MM.1S (cell line): ENCODE measurements at regions not wholly inside any gene's neighbourhood (a gene's known extent, or its start where the extent isn't known, plus 50 kb on each side); places are given as distances from the start of the nearest gene placed in this dataset.

Source experiments
- DNase-seq: peaks from one replicate; pipeline ENCODE4 v3.0.0-alpha.2; 2015
- H2AFZ ChIP-seq: fragments of 300-600 bp; sonication (generic); 2 replicates; pipeline ENCODE4 v1.6.0; 2016; ENCODE audit warnings: antibody characterized with exemption, low read length
- H3F3A ChIP-seq: fragments of 300-600 bp; sonication (generic); 2 replicates; pipeline ENCODE4 v1.6.1; 2016; ENCODE audit warnings: mild to moderate bottlenecking, antibody characterized with exemption, low read length, moderate library complexity, mixed read lengths; ENCODE audit not compliant: insufficient read depth
- H3K27ac ChIP-seq: fragments of 300-600 bp; sonication (generic); 2 replicates; pipeline ENCODE4 v1.5.1; 2016; ENCODE audit warnings: mild to moderate bottlenecking, low read length
- H3K27me3 ChIP-seq: fragments of 300-600 bp; sonication (generic); replicated peaks from 2 replicates; pipeline ENCODE4 v1.6.0; 2016; ENCODE audit warnings: low read length; ENCODE audit not compliant: insufficient read depth
- H3K36me3 ChIP-seq: fragments of 300-600 bp; sonication (generic); replicated peaks from 2 replicates; pipeline ENCODE4 v1.6.1; 2016; ENCODE audit warnings: mild to moderate bottlenecking, low read length, mixed read lengths; ENCODE audit not compliant: insufficient read depth
- H3K4me1 ChIP-seq: fragments of 300-600 bp; sonication (generic); 2 replicates; pipeline ENCODE4 v1.6.1; 2016; ENCODE audit warnings: low read length, mixed read lengths
- H3K4me2 ChIP-seq: fragments of 300-600 bp; sonication (generic); 2 replicates; pipeline ENCODE4 v1.6.0; 2016; ENCODE audit warnings: low read depth, low read length
- H3K4me3 ChIP-seq: fragments of 300-600 bp; sonication (generic); 2 replicates; pipeline ENCODE4 v1.5.1; 2016; ENCODE audit warnings: low read length, mixed read lengths
- H3K79me2 ChIP-seq: fragments of 300-600 bp; sonication (generic); 2 replicates; pipeline ENCODE4 v1.6.1; 2016; ENCODE audit warnings: mixed run types, low read length, mixed read lengths
- H3K9ac ChIP-seq: fragments of 300-600 bp; sonication (generic); 2 replicates; pipeline ENCODE4 v1.6.1; 2016; ENCODE audit warnings: low read length, mixed read lengths
- H3K9me2 ChIP-seq: fragments of 300-600 bp; sonication (generic); replicated peaks from 2 replicates; pipeline ENCODE4 v1.6.1; 2016; ENCODE audit warnings: mild to moderate bottlenecking, low read length, mixed read lengths; ENCODE audit not compliant: insufficient read depth
- H3K9me3 ChIP-seq: fragments of 300-600 bp; sonication (generic); replicated peaks from 2 replicates; pipeline ENCODE4 v1.6.1; 2016; ENCODE audit warnings: mild to moderate bottlenecking, low read length, mixed read lengths; ENCODE audit not compliant: insufficient read depth
- H4K20me1 ChIP-seq: fragments of 300-600 bp; sonication (generic); 2 replicates; pipeline ENCODE4 v1.6.1; 2016; ENCODE audit warnings: mild to moderate bottlenecking, low read length, moderate library complexity, mixed read lengths; ENCODE audit not compliant: insufficient read depth
- CTCF ChIP-seq: fragments of 300-600 bp; sonication (generic); IDR thresholded peaks from 2 replicates; pipeline ENCODE4 v1.5.1; 2016; ENCODE audit warnings: antibody characterized with exemption, low read length, mixed read lengths
- EZH2 ChIP-seq: fragments of 300-600 bp; sonication (generic); optimal IDR thresholded peaks from 2 replicates; pipeline ENCODE3; 2017; ENCODE audit warnings: low read depth, mild to moderate bottlenecking, antibody characterized with exemption, low read length, mixed read lengths
- EZH2phosphoT487 ChIP-seq: fragments of 300-600 bp; sonication (generic); IDR thresholded peaks from 2 replicates; pipeline ENCODE4 v1.6.1; 2018; ENCODE audit warnings: antibody characterized with exemption, low read length

- TF ChIP-seq CTCF = no peak
- Histone ChIP-seq H3K4me2 (no peak overlapping the region), H3K9ac (no peak overlapping the region), H3K36me3 (no peaks in the 10 kb centered on the region), H3F3A (no peaks in the 10 kb centered on the region), H3K27me3 (no peaks in the 10 kb centered on the region), H3K9me2 (no peaks in the 10 kb centered on the region), H3K9me3 (no peaks in the 10 kb centered on the region), H3K27ac (no peak overlapping the region), H3K79me2 (no peaks in the 10 kb centered on the region), H4K20me1 (no peaks in the 10 kb centered on the region), H3K4me1 (peaks cover 4% of the 10 kb centered on the region; the same call in 1 of the 2 replicates), H3K4me3 (no peak overlapping the region), H2AFZ (no peak overlapping the region)
- no peak for DNase-seq
These were observed 404.8 kb downstream of the TLL1 start for GRCh38 chr4:166277853-166278252.

GRCh38 chr4:166279261-166279660 lies 406.2 kb downstream of the TLL1 start:
- Histone ChIP-seq H3K79me2 (no peaks in the 10 kb centered on the region), H3K9ac (no peak overlapping the region), H3K9me2 (no peaks in the 10 kb centered on the region), H2AFZ (no peak overlapping the region), H3K4me3 (no peak overlapping the region), H3F3A (no peaks in the 10 kb centered on the region), H3K36me3 (no peaks in the 10 kb centered on the region), H3K27ac (no peak overlapping the region), H3K9me3 (no peaks in the 10 kb centered on the region), H3K27me3 (no peaks in the 10 kb centered on the region), H3K4me1 (peaks cover 4% of the 10 kb centered on the region; the same call in 1 of the 2 replicates), H3K4me2 (no peak overlapping the region), H4K20me1 (no peaks in the 10 kb centered on the region)
- DNase-seq = peak; percentile 26
- TF ChIP-seq EZH2phosphoT487 (no peak), EZH2 (no peak)

- Histone ChIP-seq H3K27ac (no peak overlapping the region), H3K4me1 (peaks cover 4% of the 10 kb centered on the region; the same call in 1 of the 2 replicates), H3K9me2 (no peaks in the 10 kb centered on the region), H3F3A (no peaks in the 10 kb centered on the region), H3K79me2 (no peaks in the 10 kb centered on the region), H4K20me1 (no peaks in the 10 kb centered on the region), H3K27me3 (no peaks in the 10 kb centered on the region), H3K9me3 (no peaks in the 10 kb centered on the region), H3K36me3 (no peaks in the 10 kb centered on the region), H3K4me3 (no peak overlapping the region), H3K4me2 (no peak overlapping the region), H2AFZ (no peak overlapping the region), H3K9ac (no peak overlapping the region)
- TF ChIP-seq EZH2phosphoT487 (no peak), EZH2 (no peak), CTCF (no peak)
- no peak for DNase-seq
These were observed 407.6 kb downstream of the TLL1 start for GRCh38 chr4:166280642-166281041.

- Histone ChIP-seq H3K27me3 (no peaks in the 10 kb centered on the region), H3K9me2 (no peaks in the 10 kb centered on the region), H3K9me3 (no peaks in the 10 kb centered on the region), H3K79me2 (no peaks in the 10 kb centered on the region), H4K20me1 (no peaks in the 10 kb centered on the region), H3K9ac (no peak overlapping the region), H3F3A (no peaks in the 10 kb centered on the region), H3K27ac (no peak overlapping the region), H3K4me1 (peaks cover 4% of the 10 kb centered on the region; the same call in 1 of the 2 replicates), H3K36me3 (no peaks in the 10 kb centered on the region), H3K4me3 (no peak overlapping the region), H2AFZ (no peak overlapping the region), H3K4me2 (no peak overlapping the region)
- TF ChIP-seq CTCF (no peak), EZH2 (no peak), EZH2phosphoT487 (no peak)
- DNase-seq = no peak
These were observed 409.2 kb downstream of the TLL1 start for GRCh38 chr4:166282081-166282770.
